EH (cell line): ENCODE measurements at regions not wholly inside any gene's neighbourhood (a gene's known extent, or its start where the extent isn't known, plus 50 kb on each side); places are given as distances from the start of the nearest gene placed in this dataset.
"Not testable (repeated sequence)": the region's sequence is repeated elsewhere in the genome, so short reads cannot be mapped to it uniquely, and the experiment has no call there.

ENCODE experiments used
- DNase-seq: peaks from one replicate; pipeline ENCODE4 v3.0.0-alpha.2; 2015; ENCODE audit warnings: low read depth

DNA sequence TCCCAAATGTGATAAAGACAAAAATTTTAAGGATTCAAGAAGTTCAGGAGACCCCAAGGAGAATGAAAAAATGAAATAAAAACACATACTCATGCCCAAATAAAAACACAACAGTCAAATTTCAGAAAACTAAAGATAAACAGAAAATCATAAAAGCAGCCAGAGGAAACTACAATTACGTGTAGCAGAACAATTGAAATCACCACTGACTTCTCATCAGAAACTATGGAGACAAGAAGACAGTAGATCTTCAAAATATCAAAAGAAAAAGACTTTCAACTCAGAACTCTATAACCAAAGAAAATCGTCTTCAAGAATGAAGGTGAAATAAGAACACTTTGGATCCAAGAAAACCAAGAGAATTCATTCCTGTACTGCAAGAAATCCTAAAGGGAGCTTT is 54.9 kb downstream of the DIO3 start:
- DNase-seq, result no peak

GRCh38 chr14:101619484-101619883 is 58.2 kb downstream of the DIO3 start:
- DNase-seq, result no peak

- DNase-seq, result no peak
Observed at GRCh38 chr14:101620031-101620788, 58.9 kb downstream of the DIO3 start.

DNA sequence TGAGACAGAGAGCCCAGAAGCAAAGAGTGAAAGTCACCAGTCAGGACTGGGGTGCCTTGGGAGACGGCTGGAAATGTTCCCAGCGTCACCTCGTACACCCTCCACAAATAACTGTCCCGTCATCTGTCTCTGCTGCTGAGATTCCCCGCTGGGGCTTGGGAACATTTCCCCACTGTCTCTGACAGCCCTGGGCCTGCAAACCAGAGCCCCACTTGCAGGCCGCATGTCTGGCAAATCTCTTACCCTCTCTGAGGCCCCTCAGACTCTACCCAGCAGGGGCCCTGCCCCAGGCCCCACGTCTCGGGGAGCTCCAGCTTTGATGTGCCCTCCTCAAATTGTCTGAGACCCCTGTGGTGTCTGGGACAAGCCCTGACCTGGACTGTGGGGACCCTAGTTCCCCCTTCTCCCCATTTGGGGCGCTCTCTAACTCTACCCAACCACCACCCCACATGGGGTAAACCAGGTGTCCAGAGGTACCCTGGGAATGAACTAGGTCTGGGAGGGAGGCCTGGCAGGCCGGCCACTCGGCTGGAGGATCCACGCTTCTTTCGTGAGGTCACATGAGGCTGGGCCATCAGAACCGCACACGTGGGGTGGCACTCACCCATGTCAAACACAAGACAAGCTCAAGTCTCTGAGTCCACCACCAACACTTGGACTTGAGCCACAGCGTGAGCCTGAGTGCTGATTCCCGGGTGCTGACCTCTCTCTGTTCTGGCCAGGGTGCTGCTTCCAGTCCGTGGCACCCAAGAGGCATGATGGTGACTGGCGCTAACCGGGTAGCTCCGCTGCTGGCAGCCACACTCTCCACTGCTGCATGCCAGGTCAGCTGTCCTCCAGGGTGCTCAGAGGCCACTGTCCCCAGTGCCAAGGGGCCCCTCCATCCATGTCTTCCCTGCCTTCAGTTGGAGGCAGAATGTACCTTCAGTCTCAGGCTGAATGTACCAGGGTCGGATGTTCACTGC is 59.8 kb downstream of the DIO3 start:
- no peak for DNase-seq

- DNase-seq, result no peak
Observed at GRCh38 chr14:101622251-101623076, 61.2 kb downstream of the DIO3 start.

DNA sequence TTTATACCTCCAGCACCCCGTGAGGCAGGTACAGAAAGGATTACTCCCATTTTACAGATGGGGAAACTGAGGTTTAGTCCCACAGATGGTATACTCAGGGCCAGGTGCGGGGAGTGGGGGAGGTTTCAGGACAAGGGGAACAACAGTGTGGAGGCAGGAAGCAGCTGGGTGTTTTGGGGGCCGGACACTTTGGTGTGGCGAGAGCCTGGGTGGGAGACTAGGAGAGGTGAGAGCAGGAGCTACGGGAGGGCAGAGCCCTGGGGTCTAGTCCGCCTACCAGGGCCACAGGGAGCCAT is 61.7 kb downstream of the DIO3 start:
- no peak for DNase-seq

DNA sequence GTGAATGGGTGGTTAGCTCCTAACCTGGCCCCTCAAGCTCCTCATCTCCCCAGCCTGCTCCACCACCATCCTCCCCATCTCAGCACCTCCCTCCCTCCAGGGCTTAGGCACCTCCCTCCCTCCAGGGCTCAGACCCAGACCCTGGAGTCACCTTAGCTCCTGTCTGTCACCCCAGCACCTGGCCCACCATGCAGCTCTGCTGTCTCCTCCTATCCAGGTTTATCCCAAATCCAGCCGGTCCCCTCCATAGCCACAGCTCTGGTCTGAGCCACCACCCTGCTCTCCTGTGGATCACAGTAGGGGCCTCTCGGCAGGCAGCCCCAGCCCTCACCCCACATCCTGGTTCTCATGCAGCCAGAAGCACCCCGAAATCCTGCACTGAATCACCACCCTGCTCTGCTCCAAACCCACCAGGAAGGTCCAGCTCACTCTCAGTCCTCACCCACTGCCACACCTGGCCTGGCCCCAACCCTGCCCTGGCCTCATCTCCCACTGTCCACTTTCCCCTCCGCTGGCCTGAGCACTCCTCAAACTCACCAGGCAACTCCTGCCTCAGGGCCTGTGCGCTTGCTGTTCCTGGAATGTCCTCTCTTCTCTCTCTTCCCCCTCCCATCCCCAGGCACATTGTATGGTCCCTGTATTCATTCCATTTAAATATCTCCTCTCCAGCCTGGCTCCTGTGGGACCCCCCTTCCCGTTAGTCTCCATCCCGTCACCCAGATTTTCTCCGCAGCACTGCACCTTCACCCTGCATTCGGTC is 62.6 kb downstream of the DIO3 start:
- DNase-seq, result no peak

DNA sequence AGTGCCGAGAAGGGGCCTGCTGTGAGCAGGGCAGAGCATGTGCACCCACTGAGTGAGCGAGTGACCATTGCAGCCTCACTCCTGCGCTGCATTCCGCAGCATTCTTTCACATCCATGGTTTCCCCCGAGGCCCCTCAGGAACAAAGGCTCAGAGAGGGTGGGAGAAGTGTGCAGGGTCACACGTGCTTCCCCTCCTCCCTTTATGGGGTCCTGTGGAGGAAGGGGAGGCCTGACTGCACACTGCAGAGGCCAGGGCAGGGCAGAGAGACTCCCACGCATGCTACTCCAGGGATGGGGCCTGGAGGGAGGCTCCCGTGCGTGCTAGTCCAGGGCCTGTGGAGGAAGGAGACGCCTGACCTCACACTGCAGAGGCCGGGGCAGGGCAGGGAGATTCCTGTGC is 63.2 kb downstream of the DIO3 start:
- no peak for DNase-seq

GRCh38 chr14:101625336-101626097 is 64.2 kb downstream of the DIO3 start:
- DNase-seq, result no peak

DNA sequence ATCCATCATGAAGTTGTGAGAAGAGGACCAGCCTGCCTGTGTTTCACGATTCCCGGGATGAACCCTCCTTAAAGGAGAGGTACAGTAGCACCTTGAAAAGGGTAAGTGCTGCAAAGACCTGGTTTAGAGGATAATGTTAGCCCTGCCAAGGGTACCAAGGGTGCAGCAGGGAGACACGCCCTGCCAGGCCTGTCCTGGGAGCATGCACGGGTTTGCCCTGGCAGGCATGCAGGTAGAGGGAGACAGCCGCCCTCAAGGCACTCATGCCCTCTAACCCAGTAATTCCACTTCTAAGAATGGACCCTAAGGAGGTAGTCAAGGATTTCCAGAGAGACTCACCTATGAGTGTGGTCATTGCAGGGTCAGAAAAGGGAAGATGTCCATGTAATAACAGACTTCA is 65.0 kb downstream of the DIO3 start:
- DNase-seq, result no peak

DNA sequence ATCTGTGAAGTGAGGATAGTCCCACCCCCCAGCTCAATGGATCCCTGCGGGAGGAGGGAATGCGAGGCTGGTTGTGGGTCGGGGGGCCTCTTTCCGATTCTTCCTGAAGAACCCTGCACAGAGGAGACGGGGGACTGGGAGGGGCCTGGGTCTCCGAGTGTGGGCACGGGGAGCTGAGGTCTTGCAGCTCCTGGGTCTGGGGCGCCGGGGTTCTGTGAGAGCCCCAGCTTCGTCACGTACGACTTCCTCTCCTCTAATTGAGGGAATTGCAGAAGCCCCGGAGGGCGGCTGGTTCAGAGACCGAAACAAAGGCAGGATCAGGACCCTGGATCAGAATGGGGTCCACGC is 66.6 kb downstream of the DIO3 start:
- no peak for DNase-seq

- peak; percentile 66 for DNase-seq
Observed at GRCh38 chr14:101628471-101628966, 67.2 kb downstream of the DIO3 start.

DNA sequence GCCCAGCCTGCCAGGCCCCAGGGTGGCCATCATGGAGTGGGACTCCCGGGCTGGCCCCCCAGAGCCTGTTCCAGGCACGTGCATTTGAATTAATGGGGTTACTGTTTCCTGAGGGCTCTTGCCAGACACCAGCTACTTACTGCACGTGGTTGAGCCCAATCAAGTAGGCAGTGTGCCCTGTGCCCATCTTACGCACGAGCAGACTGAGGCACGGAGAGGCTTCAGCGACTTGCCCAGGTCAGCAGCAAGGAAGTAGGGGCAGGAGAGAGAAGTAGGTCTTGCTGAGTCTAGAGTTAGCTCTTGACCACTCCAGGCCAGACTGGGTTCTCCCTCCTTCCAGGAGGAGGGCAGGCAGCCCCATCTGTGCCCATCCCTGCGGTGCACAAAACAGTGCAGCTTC is 67.7 kb downstream of the DIO3 start:
- DNase-seq, result no peak

- no peak for DNase-seq
Observed at GRCh38 chr14:101630056-101630965, 69.0 kb downstream of the DIO3 start.

GRCh38 chr14:101631199-101631598 is 69.9 kb downstream of the DIO3 start:
- DNase-seq, result no peak

DNA sequence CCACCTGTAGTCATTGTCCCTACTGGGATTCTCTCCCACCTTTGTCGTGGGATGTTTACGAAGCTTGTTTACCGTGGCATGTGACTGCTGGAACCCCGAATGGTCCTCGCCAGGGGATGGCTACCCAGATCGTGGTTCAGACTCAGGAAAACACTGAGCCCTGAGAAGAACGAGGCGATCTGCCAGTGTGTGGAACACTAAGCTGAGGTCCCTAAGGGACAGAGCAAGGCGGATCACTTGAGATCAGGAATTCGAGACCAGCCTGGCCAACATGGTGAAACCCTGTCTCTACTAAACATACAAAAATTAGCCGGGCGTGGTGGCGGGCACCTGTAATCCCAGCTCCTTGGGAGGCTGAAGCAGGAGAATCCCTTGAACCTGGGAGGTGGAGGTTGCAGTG is 70.7 kb downstream of the DIO3 start:
- DNase-seq, result not testable (repeated sequence)

- no peak for DNase-seq
Observed at GRCh38 chr14:101632520-101632919, 71.2 kb downstream of the DIO3 start.

GRCh38 chr14:101633276-101633675 is 72.0 kb downstream of the DIO3 start:
- no peak for DNase-seq

GRCh38 chr14:101634202-101634849 is 73.0 kb downstream of the DIO3 start:
- no peak for DNase-seq
